ENCODE measurements at regions not wholly inside any gene's neighbourhood (a gene's known extent, or its start where the extent isn't known, plus 50 kb on each side); places are given as distances from the start of the nearest gene placed in this dataset.

DNA sequence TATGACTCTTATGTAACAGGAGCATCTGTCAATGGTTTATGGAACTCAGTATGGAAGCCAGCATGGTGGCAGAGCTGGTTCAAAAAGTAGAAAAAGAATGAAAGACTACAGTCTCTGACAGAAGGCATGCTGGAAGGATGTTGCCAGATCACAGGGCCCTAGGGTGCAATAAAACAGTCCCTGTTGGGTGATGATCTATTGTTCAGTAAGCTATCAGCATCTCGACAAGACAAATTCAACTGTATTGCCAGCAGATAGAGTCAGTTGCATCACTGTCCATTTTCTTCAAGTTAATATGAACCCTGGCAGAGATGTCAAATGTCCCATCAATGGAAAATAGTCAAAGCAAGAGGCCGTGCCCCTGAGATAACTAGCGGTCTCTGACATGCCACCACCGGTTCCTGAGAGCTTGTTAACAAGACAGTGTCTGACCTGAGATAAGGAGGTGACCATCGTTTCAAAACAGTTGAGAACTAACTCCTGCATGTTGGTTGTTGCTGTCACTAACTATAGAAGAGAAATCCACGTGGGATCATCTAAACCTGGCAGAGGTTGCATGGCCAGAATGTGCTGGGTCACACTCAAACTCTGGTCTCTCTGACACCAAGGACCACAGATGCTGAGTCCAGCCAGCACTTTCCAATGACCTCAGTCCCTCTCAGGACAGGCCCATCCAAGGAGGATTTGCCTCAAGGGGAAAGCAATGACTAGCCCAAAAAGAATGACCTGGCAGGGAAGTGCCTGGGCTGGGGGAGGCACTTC, 125.9 kb downstream of the RIPK4 start:
- TF ChIP-seq POLR2A (IDR thresholded peaks at IDR 0.05) (no peak), CTCF (IDR thresholded peaks at IDR 0.05) (no peak)
